ENCODE measurements at regions not wholly inside any gene's neighbourhood (a gene's known extent, or its start where the extent isn't known, plus 50 kb on each side); places are given as distances from the start of the nearest gene placed in this dataset.

- no peak overlapping the region for H3K4me3 ChIP-seq (ENCODE audit: low read depth, low read length)
- TF ChIP-seq, protein P1, sequence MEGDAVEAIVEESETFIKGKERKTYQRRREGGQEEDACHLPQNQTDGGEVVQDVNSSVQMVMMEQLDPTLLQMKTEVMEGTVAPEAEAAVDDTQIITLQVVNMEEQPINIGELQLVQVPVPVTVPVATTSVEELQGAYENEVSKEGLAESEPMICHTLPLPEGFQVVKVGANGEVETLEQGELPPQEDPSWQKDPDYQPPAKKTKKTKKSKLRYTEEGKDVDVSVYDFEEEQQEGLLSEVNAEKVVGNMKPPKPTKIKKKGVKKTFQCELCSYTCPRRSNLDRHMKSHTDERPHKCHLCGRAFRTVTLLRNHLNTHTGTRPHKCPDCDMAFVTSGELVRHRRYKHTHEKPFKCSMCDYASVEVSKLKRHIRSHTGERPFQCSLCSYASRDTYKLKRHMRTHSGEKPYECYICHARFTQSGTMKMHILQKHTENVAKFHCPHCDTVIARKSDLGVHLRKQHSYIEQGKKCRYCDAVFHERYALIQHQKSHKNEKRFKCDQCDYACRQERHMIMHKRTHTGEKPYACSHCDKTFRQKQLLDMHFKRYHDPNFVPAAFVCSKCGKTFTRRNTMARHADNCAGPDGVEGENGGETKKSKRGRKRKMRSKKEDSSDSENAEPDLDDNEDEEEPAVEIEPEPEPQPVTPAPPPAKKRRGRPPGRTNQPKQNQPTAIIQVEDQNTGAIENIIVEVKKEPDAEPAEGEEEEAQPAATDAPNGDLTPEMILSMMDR (conservative IDR thresholded peaks at IDR 0.05; ENCODE audit: low read depth, low read length): peak; percentile 74
Observed at GRCh38 chr7:16071246-16071857, 350.0 kb downstream of the CRPPA start.

GRCh38 chr7:16070806-16071205 lies 350.5 kb downstream of the CRPPA start:
- no peak overlapping the region for H3K4me3 ChIP-seq (ENCODE audit: low read depth, low read length)
- TF ChIP-seq, protein P1 (conservative IDR thresholded peaks at IDR 0.05; ENCODE audit: low read depth, low read length): no peak
- no peak for DNase-seq (ENCODE audit: low read depth)

More at GRCh38 chr7:16071246-16071857, 350.0 kb downstream of the CRPPA start:
- no peak for DNase-seq (ENCODE audit: low read depth)

- DNase-seq (ENCODE audit: low read depth): no peak
- H3K4me3 ChIP-seq (ENCODE audit: low read depth, low read length): no peak overlapping the region
- TF ChIP-seq, protein P1 (conservative IDR thresholded peaks at IDR 0.05; ENCODE audit: low read depth, low read length): no peak
Observed at GRCh38 chr7:16069998-16070397, 351.3 kb downstream of the CRPPA start.

GRCh38 chr7:16068183-16068582 lies 353.2 kb downstream of the CRPPA start:
- TF ChIP-seq, protein P1 (conservative IDR thresholded peaks at IDR 0.05; ENCODE audit: low read depth, low read length): no peak
- H3K4me3 ChIP-seq (ENCODE audit: low read depth, low read length): no peak overlapping the region
- no peak for DNase-seq (ENCODE audit: low read depth)

DNA sequence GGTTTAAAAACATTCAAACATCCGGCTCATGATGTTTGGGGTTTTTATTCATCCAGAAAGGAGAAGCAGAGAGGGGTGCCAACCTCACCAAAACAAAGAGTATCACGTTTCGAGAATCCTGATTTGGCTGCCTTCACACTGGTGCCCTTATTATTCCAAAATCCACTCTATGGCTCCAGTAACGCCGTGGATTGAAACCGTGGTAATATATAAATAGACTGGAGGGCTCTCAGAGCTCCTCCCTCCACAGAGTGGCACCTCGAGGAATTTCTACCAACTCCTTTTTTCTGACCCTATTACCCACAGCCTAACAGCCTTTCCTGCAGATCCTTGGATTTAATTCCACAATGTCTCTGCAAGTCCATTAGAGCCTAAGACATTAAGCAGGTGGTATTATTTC lies 353.6 kb downstream of the CRPPA start:
- TF ChIP-seq, protein P1 (conservative IDR thresholded peaks at IDR 0.05; ENCODE audit: low read depth, low read length): no peak
- H3K4me3 ChIP-seq (ENCODE audit: low read depth, low read length): no peak overlapping the region
- DNase-seq (ENCODE audit: low read depth): no peak

- DNase-seq (ENCODE audit: low read depth): no peak
- TF ChIP-seq, protein P1 (conservative IDR thresholded peaks at IDR 0.05; ENCODE audit: low read depth, low read length): no peak
- H3K4me3 ChIP-seq (ENCODE audit: low read depth, low read length): no peak overlapping the region
Observed at GRCh38 chr7:16066805-16067459, 354.4 kb downstream of the CRPPA start.

- DNase-seq (ENCODE audit: low read depth): no peak
- no peak overlapping the region for H3K4me3 ChIP-seq (ENCODE audit: low read depth, low read length)
- TF ChIP-seq, protein P1 (conservative IDR thresholded peaks at IDR 0.05; ENCODE audit: low read depth, low read length): no peak
Observed at GRCh38 chr7:16065939-16066338, 355.4 kb downstream of the CRPPA start.
